Uterus (tissue), 3 donors: ENCODE measurements at regions not wholly inside any gene's neighbourhood (a gene's known extent, or its start where the extent isn't known, plus 50 kb on each side); places are given as distances from the start of the nearest gene placed in this dataset.

Source experiments
- DNase-seq, 2 donors: peaks; one replicate each; pipeline ENCODE4 v3.0.0-alpha.2; 2019 to 2020
- H3K27ac ChIP-seq, 2 donors: fragments of 200-600 bp; sonication (generic); 1 replicate in 1 of 2; 2 replicates in 1 of 2; pipeline ENCODE4 v1.5.1; 2016 to 2018
- H3K27me3 ChIP-seq, 2 donors: fragments of 200-600 bp; sonication (generic); one replicate each; pipeline ENCODE4 v1.5.1; 2018 to 2019; ENCODE audit warnings: control low read depth in 1 of 2
- H3K36me3 ChIP-seq, 2 donors: fragments of 200-600 bp; sonication (generic); one replicate each; pipeline ENCODE4 v1.5.1; 2019; ENCODE audit warnings: control low read depth in 1 of 2
- H3K4me1 ChIP-seq, 2 donors: fragments of 200-600 bp; sonication (generic); one replicate each; pipeline ENCODE4 v1.5.1; 2018 to 2019; ENCODE audit warnings: control low read depth in 1 of 2
- H3K4me3 ChIP-seq, 2 donors: fragments of 200-600 bp; sonication (generic); 1 replicate in 1 of 2; 2 replicates in 1 of 2; pipeline ENCODE4 v1.5.1; 2018 to 2019; ENCODE audit warnings: mild to moderate bottlenecking in 1 of 2
- H3K9me3 ChIP-seq, 2 donors: fragments of 200-600 bp; sonication (generic); one replicate each; pipeline ENCODE4 v1.5.1; 2019; ENCODE audit warnings: control low read depth in 1 of 2
- POLR2A ChIP-seq, 2 donors: fragments of 450-650 bp; IDR thresholded peaks; one replicate each; pipeline ENCODE4 v1.6.1; 2016; ENCODE audit warnings: antibody characterized with exemption in 2 of 2, mild to moderate bottlenecking in 1 of 2, moderate library complexity in 1 of 2
- intact Hi-C: fragments of 100-400 bp; cut with DNase I; formaldehyde crosslinking; loops from one replicate; pipeline ENCODE4 v1.15.1; 2023; ENCODE audit warnings: low total_unique reads
- TF ChIP-seq, protein P1 (sequence below), 4 experiments: fragments of 200-600 bp in 2 of 4; fragments of 450-650 bp in 2 of 4; sonication (generic) in 2 of 4; IDR thresholded peaks; one replicate each; pipeline ENCODE4 v1.5.1; 2016 to 2019; ENCODE audit warnings: antibody characterized with exemption in 4 of 4, mild to moderate bottlenecking in 2 of 4, moderate library complexity in 1 of 4
- donor health status: DM: yes; HTN: yes; CAD: no.

DNA sequence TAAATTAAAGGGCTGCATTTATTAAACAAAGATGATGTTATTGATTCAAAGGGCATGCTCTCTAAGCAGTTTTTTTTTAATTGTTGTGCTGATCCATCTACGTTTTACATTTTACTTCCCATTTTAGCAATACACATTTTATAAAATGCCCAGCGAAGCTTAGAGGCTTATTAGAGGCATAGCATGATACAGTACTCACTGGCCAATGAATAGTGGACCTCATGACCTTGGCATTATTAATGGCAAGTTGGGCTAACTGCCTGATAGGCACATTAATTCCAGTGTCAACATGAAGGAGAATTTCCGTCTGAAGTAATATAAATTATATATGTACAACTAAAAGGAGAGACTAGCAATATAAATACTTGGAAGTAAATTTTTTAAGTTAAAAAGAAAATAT, 837.2 kb downstream of the EFNA5 start:
- no peaks in the 10 kb centered on the region for H3K9me3 ChIP-seq
- no peak for TF ChIP-seq POLR2A (IDR thresholded peaks at IDR 0.05)
- TF ChIP-seq, protein P1, sequence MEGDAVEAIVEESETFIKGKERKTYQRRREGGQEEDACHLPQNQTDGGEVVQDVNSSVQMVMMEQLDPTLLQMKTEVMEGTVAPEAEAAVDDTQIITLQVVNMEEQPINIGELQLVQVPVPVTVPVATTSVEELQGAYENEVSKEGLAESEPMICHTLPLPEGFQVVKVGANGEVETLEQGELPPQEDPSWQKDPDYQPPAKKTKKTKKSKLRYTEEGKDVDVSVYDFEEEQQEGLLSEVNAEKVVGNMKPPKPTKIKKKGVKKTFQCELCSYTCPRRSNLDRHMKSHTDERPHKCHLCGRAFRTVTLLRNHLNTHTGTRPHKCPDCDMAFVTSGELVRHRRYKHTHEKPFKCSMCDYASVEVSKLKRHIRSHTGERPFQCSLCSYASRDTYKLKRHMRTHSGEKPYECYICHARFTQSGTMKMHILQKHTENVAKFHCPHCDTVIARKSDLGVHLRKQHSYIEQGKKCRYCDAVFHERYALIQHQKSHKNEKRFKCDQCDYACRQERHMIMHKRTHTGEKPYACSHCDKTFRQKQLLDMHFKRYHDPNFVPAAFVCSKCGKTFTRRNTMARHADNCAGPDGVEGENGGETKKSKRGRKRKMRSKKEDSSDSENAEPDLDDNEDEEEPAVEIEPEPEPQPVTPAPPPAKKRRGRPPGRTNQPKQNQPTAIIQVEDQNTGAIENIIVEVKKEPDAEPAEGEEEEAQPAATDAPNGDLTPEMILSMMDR (IDR thresholded peaks at IDR 0.05): no peak
- H3K4me1 ChIP-seq: no peaks in the 10 kb centered on the region
- intact Hi-C loops: no loop called here
- no peaks in the 10 kb centered on the region for H3K27me3 ChIP-seq
- H3K4me3 ChIP-seq: no peak overlapping the region
- H3K27ac ChIP-seq: no peak overlapping the region
- no peak for DNase-seq
- no peaks in the 10 kb centered on the region for H3K36me3 ChIP-seq

DNA sequence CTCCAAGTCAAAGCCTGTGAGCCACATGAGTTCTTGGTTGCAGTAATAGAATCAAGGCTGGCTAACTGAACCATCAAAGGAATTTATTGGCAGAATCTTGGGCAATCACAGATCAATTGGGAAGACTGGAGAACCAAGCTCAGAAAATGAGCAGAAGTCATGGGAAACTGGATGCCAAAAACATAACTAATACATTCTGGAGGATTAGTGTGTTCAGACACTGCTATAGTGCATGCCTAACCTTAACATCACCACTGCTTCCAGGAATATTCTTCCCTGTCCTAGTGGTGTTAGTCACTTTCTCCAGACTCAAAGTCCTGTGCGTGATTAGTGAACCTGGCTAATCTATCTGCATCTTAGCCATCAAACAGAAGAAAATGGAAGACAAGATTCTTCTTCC, 843.7 kb downstream of the EFNA5 start:
- H3K4me1 ChIP-seq: no peaks in the 10 kb centered on the region
- H3K4me3 ChIP-seq: no peak overlapping the region
- intact Hi-C loops: no loop called here
- no peaks in the 10 kb centered on the region for H3K27me3 ChIP-seq
- TF ChIP-seq POLR2A (IDR thresholded peaks at IDR 0.05): no peak
- TF ChIP-seq, protein P1 (IDR thresholded peaks at IDR 0.05): no peak
- H3K27ac ChIP-seq: no peak overlapping the region
- H3K36me3 ChIP-seq: no peaks in the 10 kb centered on the region
- H3K9me3 ChIP-seq: no peaks in the 10 kb centered on the region
- no peak for DNase-seq

DNA sequence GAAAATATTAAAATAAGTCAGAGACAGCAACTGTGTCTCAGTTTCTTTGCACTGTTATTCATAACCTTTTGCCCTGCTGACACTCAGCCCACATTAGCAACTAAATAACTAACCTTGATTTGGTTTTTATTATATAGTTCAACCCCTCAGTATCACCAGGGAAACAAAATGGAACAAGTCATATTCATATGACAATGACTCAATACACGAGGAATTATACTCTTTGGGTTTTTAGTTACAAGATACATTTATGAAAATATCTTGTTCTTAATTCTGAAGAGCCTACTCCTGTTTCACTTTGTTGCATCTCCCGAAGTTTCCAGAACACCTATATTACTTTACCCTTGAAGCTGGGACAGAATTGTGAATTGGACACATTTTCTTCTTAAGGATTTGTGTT, 845.4 kb downstream of the EFNA5 start:
- Histone ChIP-seq H3K36me3 (no peaks in the 10 kb centered on the region), H3K4me1 (no peaks in the 10 kb centered on the region), H3K4me3 (no peak overlapping the region), H3K9me3 (no peaks in the 10 kb centered on the region), H3K27ac (no peak overlapping the region), H3K27me3 (no peaks in the 10 kb centered on the region)
- TF ChIP-seq, protein P1 (IDR thresholded peaks at IDR 0.05): no peak
- intact Hi-C loops: no loop called here
- DNase-seq: no peak

DNA sequence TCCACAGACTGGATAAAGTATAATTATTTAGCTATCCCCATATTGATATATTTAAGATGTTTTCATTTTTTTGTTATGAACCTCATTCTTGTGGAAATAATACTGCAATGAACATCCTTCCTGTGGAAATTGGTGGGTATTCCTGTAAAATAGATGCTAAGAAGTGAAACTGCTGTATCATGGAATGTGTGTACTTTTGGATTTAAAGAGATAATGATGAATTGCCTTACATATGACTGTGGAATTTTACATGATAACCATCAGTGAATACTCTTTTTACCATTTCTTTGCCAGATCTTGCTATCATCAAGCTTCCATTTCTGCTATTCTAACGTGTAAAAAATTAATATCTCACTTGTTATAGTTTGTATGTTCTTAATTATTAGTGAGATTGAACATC, 847.9 kb downstream of the EFNA5 start:
- H3K4me1 ChIP-seq: no peaks in the 10 kb centered on the region
- H3K36me3 ChIP-seq: no peaks in the 10 kb centered on the region
- intact Hi-C loops: no loop called here
- H3K4me3 ChIP-seq: no peak overlapping the region
- no peaks in the 10 kb centered on the region for H3K27me3 ChIP-seq
- TF ChIP-seq, protein P1 (IDR thresholded peaks at IDR 0.05): no peak
- no peak for TF ChIP-seq POLR2A (IDR thresholded peaks at IDR 0.05)
- DNase-seq: no peak
- H3K9me3 ChIP-seq: no peaks in the 10 kb centered on the region
- no peak overlapping the region for H3K27ac ChIP-seq

DNA sequence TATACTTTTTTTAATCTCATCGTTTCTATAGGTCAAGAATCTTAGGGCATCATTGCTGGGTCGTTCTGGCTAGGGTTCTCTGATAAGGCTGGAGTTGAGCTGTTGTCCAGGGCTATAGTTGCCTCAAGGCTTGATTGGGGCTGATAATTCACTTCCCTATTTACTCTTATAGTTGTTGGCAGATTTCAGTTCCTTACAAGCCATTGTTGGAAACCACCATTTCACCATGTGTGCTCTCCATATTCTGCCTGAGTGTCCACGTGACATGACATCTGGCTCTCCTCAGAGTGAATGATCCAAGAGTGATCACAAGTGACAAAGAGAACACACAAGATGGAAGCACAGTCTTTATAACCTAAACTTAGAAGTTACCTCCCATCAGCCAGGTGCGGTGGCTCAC, 852.2 kb downstream of the EFNA5 start:
- TF ChIP-seq, protein P1 (IDR thresholded peaks at IDR 0.05): no peak
- TF ChIP-seq POLR2A (IDR thresholded peaks at IDR 0.05): no peak
- H3K36me3 ChIP-seq: no peaks in the 10 kb centered on the region
- no peak overlapping the region for H3K4me3 ChIP-seq
- H3K27ac ChIP-seq: no peak overlapping the region
- DNase-seq: no peak
- H3K9me3 ChIP-seq: no peaks in the 10 kb centered on the region
- intact Hi-C loops: no loop called here
- H3K4me1 ChIP-seq: no peaks in the 10 kb centered on the region
- no peaks in the 10 kb centered on the region for H3K27me3 ChIP-seq
